Stimulated activated CD4-positive, alpha-beta T cell treated with anti-CD3 and anti-CD28 coated beads, Interleukin-15, amount 100 ng/mL, for 48 hours (primary cell): ENCODE measurements at regions not wholly inside any gene's neighbourhood (a gene's known extent, or its start where the extent isn't known, plus 50 kb on each side); places are given as distances from the start of the nearest gene placed in this dataset.
A peak's percentile ranks its signal among the peaks of the same experiment; 100 is the strongest.

ENCODE experiments used
- DNase-seq, 2 donors: peaks; one replicate each; pipeline ENCODE4 v3.0.0-alpha.2; 2020; ENCODE audit warnings: low read depth in 2 of 2

DNA sequence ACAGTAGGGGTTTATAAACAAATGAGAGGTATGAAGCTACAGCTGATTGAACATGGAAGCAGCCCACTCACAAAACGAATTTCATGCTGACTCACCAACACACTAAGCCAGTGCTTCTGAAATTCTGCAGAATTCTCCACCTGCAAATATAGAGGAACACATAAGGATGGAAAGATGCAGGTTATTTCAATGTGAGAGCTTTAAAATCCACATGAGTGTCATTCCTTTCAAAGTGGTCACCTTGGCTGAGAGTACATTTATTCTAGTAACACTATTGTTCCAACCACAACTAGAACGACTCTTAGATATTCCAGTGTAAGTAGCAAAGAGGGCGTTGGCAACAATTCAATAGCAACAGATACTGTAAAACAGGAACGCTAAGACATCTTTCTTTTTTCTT is 189.9 kb upstream of the TSC22D2 start:
- no peak for DNase-seq

DNA sequence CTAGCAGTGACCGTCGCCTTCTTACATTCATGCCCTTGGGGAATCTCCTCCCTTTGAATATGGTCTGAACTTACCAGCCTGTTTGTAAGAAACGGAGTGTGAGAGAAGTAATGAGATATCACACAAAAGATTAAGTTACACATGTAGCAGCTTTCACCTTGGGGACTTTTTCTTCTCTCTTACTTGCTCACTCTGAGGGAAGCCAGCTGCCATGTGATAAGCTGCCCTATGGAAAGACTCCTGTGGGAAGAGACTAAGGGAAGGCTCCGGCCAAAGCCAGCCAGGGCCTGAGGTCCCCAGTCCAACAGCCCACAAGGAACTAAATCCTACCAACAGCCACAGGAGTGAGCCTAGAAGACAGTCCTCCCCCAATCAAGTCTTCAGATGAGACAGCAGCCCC is 190.4 kb upstream of the TSC22D2 start:
- DNase-seq: no peak

DNA sequence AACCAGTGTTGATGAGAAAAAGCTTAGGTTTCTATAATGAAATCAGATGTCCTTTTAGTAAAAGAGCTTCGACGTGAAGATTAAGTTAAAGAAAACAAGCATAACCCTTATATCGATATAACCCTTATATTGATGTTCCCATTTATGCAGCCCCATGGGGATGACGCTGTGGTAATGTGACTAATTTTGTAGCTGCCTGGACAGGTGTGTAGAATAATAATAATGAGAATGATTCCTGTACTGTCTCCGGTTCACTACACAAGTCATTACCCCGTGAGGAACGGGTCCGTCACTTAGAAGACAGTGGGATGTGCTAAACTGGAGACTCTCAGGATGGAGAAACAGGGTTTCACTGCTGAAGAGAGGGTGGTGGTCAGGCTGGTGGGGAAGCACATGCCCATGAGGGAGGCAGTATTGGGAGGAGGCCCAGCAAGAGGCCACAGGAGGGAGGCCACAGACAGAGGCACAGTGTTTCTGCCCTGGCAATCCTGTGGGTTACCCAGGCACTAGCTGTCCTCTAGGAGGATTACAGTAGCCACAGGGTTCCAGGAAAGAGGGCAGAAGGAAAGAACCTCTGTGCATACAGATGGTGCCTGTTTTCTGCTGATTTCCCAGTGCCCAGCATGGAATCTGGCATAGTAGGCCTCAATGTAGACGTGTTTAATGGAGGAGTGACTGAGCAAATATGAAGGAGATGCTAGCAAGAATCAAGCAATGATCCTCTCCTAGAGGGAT is 191.1 kb upstream of the TSC22D2 start:
- no peak for DNase-seq

DNA sequence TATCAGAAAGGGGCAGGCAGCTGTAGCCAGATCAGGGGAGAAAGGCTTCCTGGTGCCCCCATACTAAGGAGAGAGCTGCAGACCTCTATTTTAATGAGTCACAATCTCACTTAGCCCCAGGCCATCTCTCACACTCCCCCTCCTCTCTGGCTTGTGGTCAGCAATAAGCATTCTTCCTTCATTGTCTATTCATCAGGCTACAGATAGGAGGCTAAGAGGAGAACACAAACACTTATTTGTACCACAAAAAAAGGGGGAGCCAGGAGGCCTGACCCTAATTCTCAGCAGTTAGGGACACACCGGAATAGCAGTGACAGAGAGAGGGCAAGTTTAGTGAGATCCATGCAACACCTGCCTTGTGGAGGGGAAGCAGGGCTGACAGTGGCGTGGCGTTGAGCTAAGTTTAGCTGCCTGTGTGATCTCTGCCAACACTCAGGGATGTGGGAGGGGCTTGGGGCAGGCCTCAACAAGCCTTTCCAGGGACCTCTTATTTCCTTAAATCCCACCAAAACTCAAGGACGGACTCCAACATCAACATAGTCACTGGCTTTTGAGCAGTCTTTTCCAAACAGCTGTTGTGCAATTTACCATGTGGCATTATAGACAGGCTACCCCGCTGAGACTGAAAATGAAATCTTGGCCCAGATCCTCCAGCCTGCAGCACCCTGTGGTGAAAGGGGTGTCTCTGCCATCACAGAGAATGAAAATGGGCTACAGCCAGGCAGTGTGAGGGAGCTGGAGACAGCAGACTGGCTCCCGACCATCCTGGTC is 191.9 kb upstream of the TSC22D2 start:
- DNase-seq: no peak

DNA sequence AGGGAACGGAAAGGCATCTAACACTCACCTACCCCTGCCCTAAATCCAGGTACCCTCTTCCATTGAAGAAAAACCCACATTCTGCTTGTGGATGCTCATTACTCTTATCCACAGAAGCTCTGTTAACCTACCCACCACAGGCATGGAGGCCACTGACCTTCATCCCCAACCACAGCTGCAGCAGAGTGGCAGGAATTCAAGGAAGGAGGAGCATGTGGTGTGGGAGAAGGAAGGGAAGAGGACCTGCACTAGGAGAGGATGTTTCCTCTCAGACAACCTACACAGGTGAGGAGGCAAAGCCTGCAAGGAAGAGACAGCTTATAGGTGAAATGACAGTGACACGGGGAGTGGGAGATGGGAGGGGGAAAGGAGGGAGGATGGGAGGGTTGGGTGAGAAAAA is 192.5 kb upstream of the TSC22D2 start:
- DNase-seq: no peak

DNA sequence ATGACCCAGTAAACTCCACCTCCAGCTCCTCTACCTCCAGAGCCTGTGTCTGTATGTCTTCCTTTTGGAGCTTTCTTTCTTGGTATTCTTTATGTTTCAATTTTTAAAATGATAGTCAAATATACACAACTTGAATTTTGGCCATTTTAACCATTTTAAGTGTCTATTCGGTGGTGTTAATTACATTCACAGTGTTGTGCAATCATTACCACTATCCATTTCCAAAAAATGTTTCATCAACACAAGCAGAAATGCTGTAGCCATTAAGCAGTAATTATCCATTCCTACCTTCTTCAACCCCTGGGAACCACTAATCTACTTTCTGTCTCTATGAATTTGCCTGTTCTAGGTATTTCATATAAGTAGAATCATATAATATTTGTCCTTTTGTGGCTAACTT is 194.5 kb upstream of the TSC22D2 start:
- no peak for DNase-seq

DNA sequence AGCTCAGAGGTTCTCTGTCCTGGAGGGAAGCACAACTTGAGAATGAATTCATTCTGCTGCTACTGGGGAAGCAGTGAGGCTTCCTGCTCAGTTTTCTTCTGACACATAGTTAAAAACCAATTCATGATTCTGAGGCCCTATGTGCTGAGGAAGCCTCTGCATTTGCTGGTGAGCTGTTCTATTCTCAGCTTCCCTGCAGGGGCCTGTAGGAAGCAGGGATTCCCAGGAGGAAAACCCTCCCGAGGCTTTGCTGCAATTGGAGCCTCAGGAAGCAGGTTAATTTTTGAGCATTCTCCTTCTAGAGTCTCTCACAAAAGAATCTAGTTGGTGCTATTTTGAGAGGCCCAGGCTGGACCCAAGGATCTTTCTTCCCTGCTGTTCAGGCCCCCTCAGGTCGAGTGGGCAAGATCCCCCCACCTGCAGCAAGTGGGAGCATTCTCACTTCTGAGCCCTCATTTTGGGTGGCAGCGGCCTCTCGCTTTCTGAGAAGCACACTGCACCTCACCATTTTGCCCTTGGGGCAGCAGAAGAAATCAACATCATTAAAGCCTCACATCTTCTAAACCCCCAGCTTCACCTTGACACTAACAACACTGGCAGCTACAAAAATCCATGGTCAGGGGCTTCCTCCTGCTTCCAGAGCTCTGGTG is 197.5 kb upstream of the TSC22D2 start:
- DNase-seq: no peak

DNA sequence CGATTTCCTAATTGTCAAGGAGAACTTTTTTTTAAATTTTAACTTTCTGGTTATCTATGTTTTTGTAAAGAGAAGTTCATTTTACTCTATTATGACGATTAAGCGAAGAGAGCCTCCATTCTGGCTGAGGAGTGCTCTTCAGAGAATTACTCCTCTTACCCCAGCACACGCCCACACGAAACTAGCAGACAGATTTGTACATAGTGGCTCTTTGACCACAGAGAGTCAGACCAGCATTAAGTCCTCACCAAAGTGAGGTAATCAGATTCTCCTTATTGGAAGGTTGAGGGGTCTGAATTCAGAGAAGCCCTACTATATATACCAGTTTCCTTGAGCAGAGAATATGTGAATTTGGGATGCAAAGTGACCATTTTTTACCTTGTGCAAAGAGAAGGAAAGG is 204.8 kb upstream of the TSC22D2 start:
- no peak for DNase-seq

DNA sequence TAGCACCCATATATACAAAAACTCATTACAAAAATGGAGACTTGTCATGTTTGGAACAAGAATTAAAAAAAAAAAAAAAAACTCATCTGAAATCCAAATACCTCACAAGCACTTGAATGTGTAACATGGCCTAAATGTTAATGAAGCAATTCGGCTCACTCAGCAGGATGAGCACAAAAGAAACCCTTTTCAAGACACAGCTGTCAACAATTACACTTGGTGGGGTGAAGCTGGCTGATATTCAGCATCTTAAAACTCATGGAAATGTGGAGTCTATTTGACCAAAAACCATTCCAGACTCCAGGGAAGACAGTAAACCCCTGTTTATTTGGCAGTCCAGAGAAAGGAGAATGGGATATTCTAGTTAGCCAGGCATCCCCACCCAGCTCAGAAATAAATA is 205.4 kb upstream of the TSC22D2 start:
- DNase-seq: no peak

DNA sequence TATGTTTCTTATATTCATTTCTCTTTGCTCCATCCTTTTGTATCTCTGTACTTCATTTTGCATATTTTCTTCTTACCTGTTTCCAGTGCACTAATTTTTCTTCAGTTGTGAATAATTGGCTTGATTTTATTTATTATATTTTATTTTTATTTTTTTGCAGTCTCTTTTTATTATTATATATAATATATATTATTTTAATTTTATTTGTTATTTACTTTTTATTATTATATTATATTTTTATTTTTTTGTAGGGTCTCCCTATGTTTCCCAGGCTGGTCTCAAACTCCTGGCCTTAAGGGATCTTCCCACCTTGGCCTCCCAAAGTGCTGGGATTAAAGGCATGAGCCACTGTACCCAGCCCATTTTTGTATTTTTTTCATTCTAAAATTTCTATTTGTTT is 213.1 kb upstream of the TSC22D2 start:
- DNase-seq: no peak

DNA sequence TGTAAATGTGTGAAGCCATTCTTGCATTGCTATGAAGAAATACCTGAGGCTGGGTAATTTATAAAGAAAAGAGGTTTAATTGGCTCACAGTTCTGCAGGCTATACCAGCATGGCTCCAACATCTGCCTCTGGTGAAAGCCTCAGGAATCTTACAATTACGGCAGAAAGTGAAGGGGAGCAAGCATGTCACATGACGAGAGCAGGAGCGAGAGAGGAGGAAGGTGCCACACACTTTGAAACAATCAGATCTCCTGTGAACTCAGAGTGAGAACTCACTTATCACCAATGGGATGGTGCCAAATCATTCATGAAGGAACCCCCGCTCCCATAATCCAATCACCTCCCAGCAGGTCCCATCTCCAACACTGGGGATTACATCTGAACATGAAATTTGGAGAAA is 213.6 kb upstream of the TSC22D2 start:
- DNase-seq: no peak

DNA sequence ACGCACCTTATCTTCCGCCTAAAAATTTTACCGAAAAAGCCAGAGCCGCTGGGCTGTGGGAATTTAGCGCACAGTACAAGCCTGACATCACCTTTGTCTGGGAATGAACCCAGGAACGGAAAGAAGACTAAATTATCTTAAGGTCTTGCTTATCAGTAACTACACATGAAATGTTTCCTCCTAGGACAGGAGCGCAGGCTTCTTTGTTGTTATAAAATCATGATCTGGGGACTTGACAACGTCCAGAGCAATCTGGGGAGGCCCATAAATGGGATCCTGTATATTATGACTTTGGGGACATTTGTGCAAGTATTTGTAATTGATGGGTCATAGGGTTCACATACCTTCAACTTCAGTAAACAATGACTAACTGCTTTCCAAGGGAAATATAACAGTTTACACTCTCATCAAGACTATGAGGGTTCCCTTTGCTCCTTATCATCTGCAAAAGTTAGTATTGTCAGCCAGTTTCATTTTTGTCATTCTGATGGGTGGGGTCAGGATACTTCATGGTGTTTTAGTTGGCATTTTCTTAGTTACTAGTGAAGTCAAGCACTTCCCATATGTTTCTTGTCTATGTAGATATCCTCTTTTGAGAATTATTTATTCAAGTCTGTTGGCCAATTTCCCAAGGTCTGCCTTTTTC is 213.9 kb upstream of the PFN2 start:
- no peak for DNase-seq

DNA sequence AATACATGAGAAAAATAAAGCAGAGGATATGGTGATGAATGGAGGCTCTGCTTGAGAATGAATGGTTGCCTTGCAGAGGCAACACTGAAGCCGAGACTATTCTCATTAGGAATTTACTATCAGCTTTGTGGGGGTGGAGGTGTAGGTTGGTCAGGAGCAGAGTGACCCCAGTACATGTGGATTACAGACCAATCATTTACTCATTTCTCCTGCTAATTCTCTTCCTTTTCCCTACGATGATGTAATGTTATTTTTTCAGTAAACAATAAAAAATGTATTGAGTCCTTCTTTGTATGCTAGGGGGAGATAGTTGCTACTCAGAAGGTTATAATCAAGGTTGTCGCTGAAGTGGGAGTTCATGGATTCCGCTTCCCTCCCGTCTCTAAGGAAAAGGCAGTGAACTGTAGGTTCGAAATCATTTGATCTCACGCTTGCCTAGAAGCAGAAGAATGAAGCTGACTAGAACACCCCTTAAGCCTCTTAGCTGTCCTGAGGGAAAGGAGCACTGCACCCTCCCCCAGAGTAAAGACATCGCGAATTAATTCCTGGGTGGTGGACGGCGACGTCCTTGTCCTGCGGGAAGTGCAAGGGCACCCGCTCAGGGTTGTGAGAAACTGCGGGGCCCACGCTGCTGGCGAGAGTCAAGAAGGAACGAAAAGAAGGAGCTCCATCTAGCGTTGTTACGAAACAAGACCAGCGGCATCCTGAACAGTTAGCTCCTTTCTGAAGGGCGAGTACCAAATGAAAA is 213.2 kb upstream of the PFN2 start:
- DNase-seq: peak; percentile 4 to 27

DNA sequence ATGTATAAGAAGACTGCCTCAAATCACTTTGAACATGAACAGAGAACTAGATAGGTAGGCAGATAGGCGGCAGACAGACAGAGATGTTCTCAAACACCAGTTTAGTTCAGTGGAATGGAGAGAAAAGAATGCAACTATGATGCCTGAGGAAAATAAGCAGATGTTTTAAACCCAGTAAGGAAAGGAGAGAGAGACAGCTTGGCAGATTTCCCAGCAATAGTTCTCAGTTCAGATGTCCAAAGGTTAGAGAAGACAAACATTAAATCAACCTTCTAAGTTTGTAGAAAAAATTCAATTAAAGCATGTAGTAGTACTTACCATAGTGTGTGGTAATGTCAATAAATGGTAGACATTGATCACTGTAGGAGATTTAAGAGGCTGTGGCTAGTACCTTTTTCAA is 209.6 kb upstream of the PFN2 start:
- no peak for DNase-seq

DNA sequence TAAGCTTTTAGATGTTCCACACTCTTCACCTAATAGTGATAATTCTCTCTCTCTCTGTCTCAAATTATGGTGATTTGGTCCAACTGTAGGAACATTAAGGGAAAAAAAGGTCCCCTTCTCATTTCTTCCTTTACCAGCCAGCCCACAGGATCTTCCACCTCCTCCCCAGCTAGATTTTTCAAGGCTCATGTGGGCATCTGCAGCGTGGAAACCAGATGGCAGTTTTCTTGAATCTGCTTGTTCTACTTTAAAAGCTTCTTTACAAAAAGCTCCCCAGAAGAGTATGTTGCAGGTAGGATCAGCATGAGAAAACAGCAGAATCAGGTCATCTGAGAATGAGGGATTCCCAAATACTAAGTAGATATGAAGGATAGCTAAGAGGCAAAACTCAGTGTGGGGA is 208.6 kb upstream of the PFN2 start:
- DNase-seq: no peak

DNA sequence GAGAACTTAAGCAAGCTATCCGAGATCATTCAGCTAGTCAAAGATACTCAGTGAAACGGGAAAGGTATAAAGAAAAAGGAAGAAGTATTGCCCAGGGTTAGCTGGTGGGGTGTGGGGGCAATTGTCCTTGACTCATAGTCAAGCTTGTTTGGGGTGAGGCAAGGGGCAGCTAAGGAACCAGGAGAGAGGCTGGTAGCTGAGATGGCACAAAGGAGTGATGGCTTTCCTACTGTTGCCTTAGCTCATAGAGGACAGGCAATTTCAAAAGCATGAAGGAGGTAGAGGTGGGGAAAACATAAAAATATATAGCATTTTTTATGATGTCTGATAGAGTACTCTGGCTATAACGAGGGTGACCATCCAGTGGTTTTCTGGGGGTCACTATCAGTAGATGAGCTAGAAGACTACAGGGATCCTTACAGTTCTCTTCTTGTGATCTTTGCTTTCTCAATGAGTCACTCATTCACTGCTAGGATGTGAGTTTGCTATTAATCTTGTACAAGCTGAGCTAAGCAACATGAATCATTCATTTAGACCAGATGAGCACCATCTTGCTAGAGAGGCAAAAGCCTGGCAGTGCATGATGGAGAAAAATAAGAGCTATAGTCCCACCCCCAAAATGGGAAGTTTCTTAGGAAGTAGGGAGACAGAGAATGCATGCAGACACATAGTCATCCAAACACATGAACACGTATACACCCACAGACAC is 207.1 kb upstream of the PFN2 start:
- DNase-seq: no peak

DNA sequence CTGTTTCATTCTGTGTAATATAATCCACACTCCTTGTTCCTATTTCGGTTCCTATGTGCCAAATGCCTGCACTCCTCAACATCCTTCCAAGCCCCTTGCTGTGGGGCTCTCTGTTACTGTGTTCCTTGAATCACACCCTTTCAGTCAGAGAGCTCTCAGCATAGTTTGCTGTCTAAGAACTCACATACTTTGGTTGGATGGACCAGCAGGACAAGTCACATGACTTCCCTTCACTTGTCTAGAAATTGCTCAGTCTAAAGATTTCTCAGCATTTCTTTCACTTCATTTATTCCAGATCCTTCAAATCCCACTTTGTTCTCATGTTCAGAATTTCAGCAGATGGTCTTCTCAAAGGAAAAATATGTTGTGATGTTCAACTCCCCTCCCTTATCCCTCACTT is 203.5 kb upstream of the PFN2 start:
- no peak for DNase-seq

DNA sequence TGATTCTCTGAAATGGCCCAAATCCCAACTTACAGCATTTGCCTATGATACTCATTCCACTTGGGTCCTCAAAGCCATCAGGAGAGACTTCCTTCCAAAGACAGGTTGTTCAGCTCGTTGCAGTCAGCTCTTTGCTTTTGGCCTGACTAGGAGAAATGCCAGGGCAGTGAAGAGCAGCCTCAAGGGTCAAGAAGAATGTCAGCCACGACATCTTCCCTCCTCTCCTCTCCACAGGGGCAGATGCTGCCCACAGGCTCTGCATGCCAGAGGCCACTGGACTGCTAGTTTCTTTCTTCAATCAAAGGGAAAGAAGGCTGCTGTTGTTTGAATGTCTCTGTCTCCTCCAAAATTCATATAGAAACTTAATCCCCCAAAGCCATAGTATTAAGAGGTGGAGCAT is 201.7 kb upstream of the PFN2 start:
- no peak for DNase-seq

DNA sequence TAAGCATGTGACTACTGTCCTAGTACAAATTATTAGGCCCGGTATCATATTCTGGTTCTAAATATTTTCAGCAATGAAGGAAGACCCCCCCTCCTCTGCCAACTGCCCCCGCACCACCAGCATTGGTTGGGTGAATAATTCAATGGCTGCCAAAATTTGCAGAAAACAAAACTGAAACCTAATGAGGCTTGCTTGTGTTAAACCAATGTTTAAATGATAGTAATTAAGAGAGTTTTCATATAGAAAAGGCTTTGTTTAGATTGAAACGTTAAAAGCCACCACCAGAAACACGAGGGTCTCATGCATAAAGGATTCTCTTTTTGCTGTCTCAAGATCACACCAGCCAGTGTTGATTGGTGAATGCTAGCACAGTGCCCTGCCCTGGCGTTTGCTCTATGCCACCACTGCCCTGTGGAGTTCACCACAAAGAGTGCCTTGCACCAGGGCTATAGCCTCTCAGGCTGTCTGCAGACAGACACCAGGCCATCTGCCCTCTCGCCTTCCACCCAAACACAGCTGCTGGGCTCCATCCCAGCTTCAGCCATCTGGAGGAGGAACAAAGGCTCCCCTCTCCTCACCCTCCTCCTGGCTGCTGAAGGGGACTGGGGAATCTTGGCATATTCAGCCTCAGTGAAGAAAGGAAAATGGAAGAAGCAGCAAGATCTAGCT is 200.3 kb upstream of the PFN2 start:
- DNase-seq: no peak

DNA sequence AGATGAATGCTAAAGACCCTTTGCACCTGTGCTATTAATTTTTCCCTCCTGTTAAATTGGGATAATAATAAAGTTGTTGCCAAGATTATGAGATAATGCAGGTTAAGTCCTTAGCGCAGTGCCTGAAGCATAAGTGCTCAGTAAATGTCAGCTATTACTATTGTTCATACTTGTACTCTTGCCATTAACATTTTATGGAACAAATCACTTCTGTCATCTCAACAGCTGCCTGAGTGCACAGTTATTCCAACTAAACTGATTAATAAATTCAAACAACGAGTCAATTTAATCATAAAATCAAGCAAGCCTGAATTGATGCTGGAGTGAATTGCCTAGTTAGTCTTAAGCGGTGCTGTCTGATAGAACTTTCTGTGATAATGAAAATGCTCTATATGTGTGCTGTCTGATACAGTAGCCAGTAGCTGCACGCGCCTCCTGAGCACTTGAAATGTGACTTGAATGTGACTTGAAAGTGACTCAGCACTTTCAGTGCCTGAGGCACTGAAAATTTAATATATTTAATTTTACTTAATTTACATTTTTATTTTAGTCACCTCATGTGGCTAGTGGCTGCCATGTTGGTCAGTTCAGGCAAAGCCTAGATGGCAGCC is 198.7 kb upstream of the PFN2 start:
- DNase-seq: no peak
